Breast epithelium (tissue), 4 donors: ENCODE measurements at regions not wholly inside any gene's neighbourhood (a gene's known extent, or its start where the extent isn't known, plus 50 kb on each side); places are given as distances from the start of the nearest gene placed in this dataset.

Experiments used
- DNase-seq, 2 donors: peaks; one replicate each; pipeline ENCODE4 v3.0.0-alpha.2; 2019; ENCODE audit warnings: low spot score in 2 of 2
- H3K27ac ChIP-seq, 2 donors: fragments of 200-600 bp; sonication (generic) in 1 of 2; one replicate each; pipeline ENCODE4 v1.5.1; 2016 to 2019; ENCODE audit warnings: mild to moderate bottlenecking in 1 of 2
- H3K27me3 ChIP-seq, 2 donors: fragments of 200-600 bp; sonication (generic) in 1 of 2; one replicate each; pipeline versions ENCODE4 v1.5.1 to v1.6.0; 2017 to 2019; ENCODE audit warnings: control low read depth in 1 of 2, mild to moderate bottlenecking in 1 of 2
- H3K36me3 ChIP-seq: fragments of 200-600 bp; one replicate; pipeline ENCODE4 v1.5.1; 2019
- H3K4me1 ChIP-seq, 2 donors: fragments of 200-600 bp; sonication (generic); one replicate each; pipeline ENCODE4 v1.5.1; 2016 to 2019; ENCODE audit warnings: control low read depth in 1 of 2
- H3K4me3 ChIP-seq, 3 donors: fragments of 200-600 bp; sonication (generic); 1 replicate in 2 of 3; 2 replicates in 1 of 3; pipeline ENCODE4 v1.5.1; 2016 to 2019; ENCODE audit warnings: mild to moderate bottlenecking in 3 of 3, moderate library complexity in 2 of 3
- H3K9me3 ChIP-seq, 2 donors: fragments of 200-600 bp; sonication (generic) in 1 of 2; one replicate each; pipeline ENCODE4 v1.5.1; 2016 to 2019; ENCODE audit warnings: control low read depth in 1 of 2
- CTCF ChIP-seq, 3 donors: fragments of 450-650 bp; IDR thresholded peaks; one replicate each; pipeline ENCODE4 v1.5.1; 2016 to 2017; ENCODE audit warnings: antibody characterized with exemption in 3 of 3, mild to moderate bottlenecking in 3 of 3, moderate library complexity in 3 of 3
- POLR2A ChIP-seq: fragments of 450-650 bp; IDR thresholded peaks from one replicate; pipeline ENCODE4 v1.6.1; 2016; ENCODE audit warnings: antibody characterized with exemption, mild to moderate bottlenecking, moderate library complexity
- POLR2AphosphoS5 ChIP-seq, 3 donors: sonication (generic); formaldehyde crosslinking; IDR thresholded peaks; one replicate each; pipeline ENCODE4 v1.6.1; 2017; ENCODE audit warnings: antibody characterized with exemption in 3 of 3
- intact Hi-C: fragments of 100-400 bp; cut with DNase I; formaldehyde crosslinking; loops from one replicate; pipeline ENCODE4 v1.15.1; 2023; ENCODE audit warnings: low total_unique reads

GRCh38 chr5:91707521-91707841 is 324.4 kb upstream of the ARRDC3 start:
- no peak for DNase-seq
- H3K27me3 ChIP-seq, result no peaks in the 10 kb centered on the region
- H3K36me3 ChIP-seq, result no peaks in the 10 kb centered on the region
- intact Hi-C loops, result no loop called here
- TF ChIP-seq POLR2A, result no peak
- no peak for TF ChIP-seq POLR2AphosphoS5 (IDR thresholded peaks at IDR 0.05)
- TF ChIP-seq CTCF (IDR thresholded peaks at IDR 0.05), result no peak
- H3K4me3 ChIP-seq, result no peak overlapping the region
- no peaks in the 10 kb centered on the region for H3K9me3 ChIP-seq
- H3K27ac ChIP-seq, result no peak overlapping the region
- no peaks in the 10 kb centered on the region for H3K4me1 ChIP-seq

- H3K36me3 ChIP-seq, result no peaks in the 10 kb centered on the region
- H3K27me3 ChIP-seq, result no peaks in the 10 kb centered on the region
- TF ChIP-seq POLR2AphosphoS5 (IDR thresholded peaks at IDR 0.05), result no peak
- no peak for TF ChIP-seq POLR2A
- no peak for TF ChIP-seq CTCF (IDR thresholded peaks at IDR 0.05)
- no peaks in the 10 kb centered on the region for H3K9me3 ChIP-seq
- no peak overlapping the region for H3K4me3 ChIP-seq
- intact Hi-C loops, result no loop called here
- DNase-seq, result no peak
- no peak overlapping the region for H3K27ac ChIP-seq
- no peaks in the 10 kb centered on the region for H3K4me1 ChIP-seq
Measured at GRCh38 chr5:91706785-91707520, 323.8 kb upstream of the ARRDC3 start.

GRCh38 chr5:91703128-91703527 is 320.0 kb upstream of the ARRDC3 start:
- TF ChIP-seq POLR2A, result no peak
- TF ChIP-seq POLR2AphosphoS5 (IDR thresholded peaks at IDR 0.05), result no peak
- TF ChIP-seq CTCF (IDR thresholded peaks at IDR 0.05), result no peak
- Histone ChIP-seq H3K36me3 (no peaks in the 10 kb centered on the region), H3K4me1 (no peaks in the 10 kb centered on the region), H3K4me3 (no peak overlapping the region), H3K27ac (no peak overlapping the region), H3K27me3 (no peaks in the 10 kb centered on the region), H3K9me3 (peaks cover 0 to 6% of the 10 kb centered on the region in 2 donors)
- no peak for DNase-seq
- intact Hi-C loops, result no loop called here

GRCh38 chr5:91699429-91699828 is 316.3 kb upstream of the ARRDC3 start:
- H3K27ac ChIP-seq, result no peak overlapping the region
- H3K9me3 ChIP-seq, result peaks cover 0 to 10% of the 10 kb centered on the region in 2 donors
- no peak overlapping the region for H3K4me3 ChIP-seq
- no peaks in the 10 kb centered on the region for H3K36me3 ChIP-seq
- no peaks in the 10 kb centered on the region for H3K27me3 ChIP-seq
- no peak for DNase-seq
- no peak for TF ChIP-seq POLR2AphosphoS5 (IDR thresholded peaks at IDR 0.05)
- TF ChIP-seq POLR2A, result no peak
- no peak for TF ChIP-seq CTCF (IDR thresholded peaks at IDR 0.05)
- intact Hi-C loops, result no loop called here
- no peaks in the 10 kb centered on the region for H3K4me1 ChIP-seq

GRCh38 chr5:91691592-91691991 is 308.5 kb upstream of the ARRDC3 start:
- Histone ChIP-seq H3K27me3 (no peaks in the 10 kb centered on the region), H3K27ac (no peak overlapping the region), H3K36me3 (no peaks in the 10 kb centered on the region), H3K4me3 (no peak overlapping the region), H3K9me3 (peaks cover 0 to 5% of the 10 kb centered on the region in 2 donors), H3K4me1 (no peaks in the 10 kb centered on the region)
- no peak for TF ChIP-seq POLR2A
- no peak for TF ChIP-seq POLR2AphosphoS5 (IDR thresholded peaks at IDR 0.05)
- no peak for TF ChIP-seq CTCF (IDR thresholded peaks at IDR 0.05)
- DNase-seq, result no peak
- intact Hi-C loops, result no loop called here
